HG03521 (cell line): ENCODE measurements at regions not wholly inside any gene's neighbourhood (a gene's known extent, or its start where the extent isn't known, plus 50 kb on each side); places are given as distances from the start of the nearest gene placed in this dataset.

Source experiments
- ATAC-seq: cut with Tn5 transposase; IDR thresholded peaks from one replicate; pipeline ENCODE4 v1.9.1; 2021; ENCODE audit warnings: mild to moderate bottlenecking, moderate library complexity; ENCODE audit not compliant: unreplicated experiment

DNA sequence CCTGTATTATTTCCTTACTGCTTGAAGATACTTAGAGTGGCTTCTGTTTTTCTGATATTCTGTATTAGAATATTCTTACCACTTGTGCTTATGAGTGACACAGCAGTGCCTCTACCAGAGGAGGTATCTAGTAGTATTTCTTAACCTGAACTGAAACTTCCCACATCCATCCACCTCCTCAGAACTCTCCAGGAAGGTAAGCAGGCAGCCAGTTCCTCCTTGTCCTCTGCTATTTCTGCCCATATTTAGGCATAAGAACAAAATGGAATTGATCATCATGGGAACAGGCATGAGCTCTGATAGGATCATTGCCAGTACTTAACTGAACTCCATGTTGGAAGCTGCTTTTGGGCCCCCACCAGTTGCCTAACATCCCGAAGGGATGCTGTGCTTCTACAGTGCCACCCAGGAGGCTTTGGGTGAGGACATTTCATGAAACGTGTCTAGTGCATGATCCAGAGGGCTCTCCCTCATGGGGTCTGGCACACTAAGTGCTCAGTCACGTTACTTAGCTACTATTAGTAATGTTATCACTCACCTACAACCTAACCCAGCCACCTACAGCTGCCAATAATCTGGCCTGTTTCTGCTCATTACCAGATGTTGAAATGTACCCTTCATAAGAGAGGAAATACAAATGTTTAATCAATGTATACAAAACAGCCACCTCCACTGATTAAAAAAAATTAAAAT is 520.7 kb downstream of the EIPR1 start:
- no peak for ATAC-seq

DNA sequence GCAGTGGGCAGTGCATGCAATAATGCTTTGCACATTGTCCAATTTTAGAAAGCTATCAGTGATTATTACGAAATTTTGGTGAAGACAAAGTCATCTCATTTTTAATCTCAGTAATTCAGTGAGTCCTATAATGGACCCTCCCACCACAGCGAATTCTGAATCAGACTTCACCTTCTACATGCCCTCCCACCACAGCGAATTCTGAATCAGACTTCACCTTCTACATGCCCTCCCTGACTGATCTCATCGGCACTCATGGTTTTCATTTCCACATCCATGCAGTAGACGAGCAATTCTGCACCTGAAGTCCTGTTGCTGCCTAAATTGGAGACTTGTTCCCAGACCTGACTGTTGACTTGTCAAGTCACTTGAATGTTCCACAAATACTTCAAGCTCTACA is 522.3 kb downstream of the EIPR1 start:
- no peak for ATAC-seq

DNA sequence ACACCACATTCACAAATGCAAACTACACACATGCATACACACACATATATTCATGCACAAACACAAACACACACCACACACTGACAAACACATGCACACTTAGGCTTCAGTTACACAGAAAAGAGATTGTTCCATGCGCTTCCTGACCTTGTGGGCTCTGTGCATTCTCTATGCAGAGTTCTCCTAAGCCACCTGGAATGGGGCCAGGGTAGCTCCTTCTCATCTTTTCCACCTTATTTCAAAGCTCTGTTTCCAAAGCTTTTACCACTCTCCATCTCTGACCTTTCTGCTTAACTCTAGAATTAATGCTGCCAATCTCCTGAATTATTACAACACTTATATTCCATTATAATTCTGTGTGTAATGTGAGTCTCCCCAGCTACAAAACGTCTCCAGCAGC is 522.3 kb upstream of the MYT1L start:
- no peak for ATAC-seq

DNA sequence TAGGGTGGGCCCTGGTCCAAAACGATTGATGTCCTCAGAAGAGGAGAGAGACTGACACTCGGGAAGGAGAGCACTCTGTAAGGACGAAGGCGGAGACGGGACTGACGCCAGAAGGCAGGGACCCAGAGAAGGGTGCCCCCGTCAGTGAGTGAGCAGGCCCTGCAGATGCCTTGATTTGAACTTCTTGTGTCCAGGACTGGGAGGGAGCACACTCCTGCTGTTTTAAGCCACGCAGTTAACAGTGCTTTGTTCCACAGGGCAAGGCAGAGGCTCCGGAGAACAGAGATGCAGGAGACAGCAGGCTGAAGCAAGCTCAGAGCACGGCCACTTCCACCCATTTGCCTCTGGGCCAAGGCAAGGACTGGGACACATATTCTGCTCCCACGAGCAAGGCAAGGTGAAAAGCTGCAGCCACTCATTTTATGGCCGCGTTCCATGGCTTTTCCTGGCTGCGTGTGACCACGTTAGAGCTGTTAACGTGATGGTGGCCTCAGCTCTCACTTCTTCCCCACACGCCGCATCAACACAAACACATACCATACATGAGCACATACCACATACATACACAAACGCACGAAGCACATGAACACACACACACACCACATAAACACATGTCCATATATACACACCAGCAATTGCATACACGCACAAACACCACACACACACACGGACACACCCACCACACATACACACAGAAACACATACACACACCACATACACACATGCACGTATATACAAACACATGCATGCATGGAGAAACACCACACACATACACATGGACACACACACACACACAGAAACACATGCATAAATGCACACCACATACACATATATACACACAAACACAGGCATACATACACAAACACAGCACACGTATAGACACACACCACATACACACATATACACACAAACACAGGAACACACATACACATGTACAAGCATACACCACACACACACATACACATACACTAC is 521.0 kb upstream of the MYT1L start:
- ATAC-seq, result no peak

DNA sequence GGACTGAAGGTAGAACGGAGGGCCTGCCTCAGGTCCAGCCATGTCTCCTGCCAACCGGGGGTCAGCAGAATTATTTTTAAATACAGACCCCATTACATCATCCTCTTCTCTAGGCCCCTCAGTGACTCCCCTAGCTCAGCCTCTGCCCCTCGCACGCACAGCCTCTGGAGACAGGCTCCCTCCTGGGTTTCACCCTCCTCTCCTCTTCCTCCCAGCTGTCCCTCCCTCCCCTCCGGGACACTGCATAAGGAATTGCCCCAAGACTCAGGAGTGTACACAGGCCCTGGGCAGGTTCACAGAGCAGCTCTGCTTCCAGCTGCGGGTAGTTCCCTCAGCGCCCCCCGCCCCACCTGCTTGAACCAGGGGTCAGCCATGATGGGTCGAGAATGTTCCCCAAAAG is 520.2 kb upstream of the MYT1L start:
- ATAC-seq, result no peak

DNA sequence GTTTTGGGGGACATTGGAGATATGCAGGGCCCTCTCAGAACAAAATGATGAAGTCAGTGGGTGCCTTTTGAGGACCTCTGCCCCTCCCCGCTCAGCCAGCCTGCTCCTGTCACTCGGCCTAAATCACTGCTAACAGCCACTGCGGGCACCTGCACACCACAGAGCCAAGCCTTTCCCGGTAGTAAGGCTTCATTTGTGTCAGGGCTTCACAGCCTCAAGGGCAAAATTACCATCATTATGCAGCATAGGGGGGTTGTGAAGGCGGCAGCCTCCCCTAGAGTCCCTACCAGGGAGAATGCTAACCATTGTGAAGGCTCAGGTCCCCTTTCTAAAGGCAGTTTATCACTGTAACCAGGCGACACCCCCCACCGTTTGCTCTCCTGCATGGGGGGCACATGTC is 519.8 kb upstream of the MYT1L start:
- ATAC-seq, result no peak

DNA sequence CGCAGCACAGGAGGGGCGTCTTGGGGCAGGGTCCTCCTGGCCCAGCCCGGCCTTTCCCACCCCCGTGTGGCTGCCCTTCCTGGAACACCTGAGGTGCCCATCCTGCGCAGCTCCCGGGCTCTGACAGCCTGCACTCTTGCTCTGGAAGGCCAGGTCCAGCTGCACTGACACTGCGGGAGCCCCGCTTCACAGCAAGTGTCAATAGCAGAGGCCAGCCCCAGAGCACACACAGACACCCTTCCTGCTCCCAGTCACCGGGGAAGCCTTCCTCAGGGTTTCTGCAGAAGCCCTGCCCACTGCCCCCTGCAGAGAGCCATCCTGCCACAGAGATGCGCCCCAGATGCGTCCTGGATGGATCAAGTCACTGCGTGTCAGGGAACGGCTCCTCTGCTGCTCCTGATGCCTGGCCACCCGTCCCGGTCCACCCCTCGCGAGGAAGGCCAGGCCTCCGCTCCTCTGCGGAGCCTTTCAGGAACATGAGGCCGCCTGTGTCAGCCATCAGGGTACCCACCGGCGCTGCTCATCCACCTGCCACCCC is 519.2 kb upstream of the MYT1L start:
- ATAC-seq, result no peak

DNA sequence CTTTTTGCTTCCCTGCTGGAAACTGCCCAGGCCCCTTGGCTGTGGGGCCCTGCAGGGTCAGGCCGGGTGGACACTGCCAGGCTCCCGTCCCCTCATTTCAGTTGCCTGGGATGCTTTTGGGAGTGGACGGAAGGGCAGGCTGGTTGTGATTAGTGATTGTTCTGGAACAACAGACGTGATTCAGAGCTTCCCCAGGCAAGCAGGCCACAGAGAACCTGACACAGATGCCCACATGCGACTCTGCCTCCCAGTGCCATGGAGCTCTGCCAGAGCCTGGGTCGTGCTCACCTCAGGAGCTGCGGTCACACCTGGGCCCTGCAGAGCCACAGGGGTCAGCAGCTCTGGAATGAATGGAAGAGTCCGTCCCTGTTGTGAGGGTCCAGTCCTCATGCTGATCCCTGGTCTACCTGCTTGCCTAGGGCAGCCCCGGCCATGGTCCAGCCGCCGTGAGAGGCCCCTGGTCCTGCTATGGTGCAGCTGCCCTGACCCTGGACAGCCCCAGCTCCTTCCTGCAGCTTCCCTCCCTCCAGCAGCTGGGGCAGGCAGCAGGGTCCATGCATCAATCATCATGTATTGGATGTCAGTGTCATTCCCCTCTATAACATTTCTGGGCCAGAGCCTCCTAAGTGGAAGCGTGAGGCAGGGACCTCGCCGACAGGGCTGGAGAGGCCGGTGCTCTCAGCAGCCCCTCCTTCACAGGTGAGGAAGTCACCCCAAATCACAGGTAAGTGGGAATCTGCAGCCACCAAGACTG is 518.6 kb upstream of the MYT1L start:
- ATAC-seq, result no peak

DNA sequence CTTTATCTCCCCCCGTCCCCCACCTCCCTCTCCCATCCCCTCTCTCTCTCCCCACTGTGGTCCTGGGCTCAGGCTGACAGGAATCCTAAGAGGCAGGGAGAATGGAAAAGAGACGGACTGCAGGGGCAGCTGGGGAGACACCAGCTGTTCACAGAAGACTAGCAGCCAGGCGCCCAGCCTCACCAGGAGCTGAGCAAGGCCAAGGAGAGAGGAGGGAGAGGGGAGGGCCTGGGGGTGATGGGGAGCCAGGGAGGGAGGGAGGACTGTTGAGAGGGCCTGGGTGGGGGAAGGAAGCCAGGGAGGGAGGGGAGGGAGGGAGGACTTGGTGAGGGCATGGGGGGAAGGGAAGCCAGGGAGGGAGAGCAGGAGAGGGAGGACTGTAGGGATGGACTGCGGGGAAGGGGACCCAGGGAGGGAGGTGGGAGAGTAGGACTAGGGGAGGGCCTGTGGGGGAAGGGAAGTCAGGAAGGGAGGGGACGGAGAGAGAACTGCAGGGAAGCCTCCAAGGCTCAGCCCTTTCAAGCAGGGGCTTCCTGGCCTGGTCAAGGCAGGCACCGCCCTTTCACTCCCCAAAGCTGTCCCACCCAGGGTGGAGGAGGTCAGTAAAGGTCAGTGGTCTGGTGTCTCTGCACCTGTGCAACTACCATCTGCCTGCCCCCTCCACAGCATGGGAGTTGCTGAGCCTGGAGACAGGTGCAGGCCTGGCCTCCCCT is 517.7 kb upstream of the MYT1L start:
- ATAC-seq, result no peak

DNA sequence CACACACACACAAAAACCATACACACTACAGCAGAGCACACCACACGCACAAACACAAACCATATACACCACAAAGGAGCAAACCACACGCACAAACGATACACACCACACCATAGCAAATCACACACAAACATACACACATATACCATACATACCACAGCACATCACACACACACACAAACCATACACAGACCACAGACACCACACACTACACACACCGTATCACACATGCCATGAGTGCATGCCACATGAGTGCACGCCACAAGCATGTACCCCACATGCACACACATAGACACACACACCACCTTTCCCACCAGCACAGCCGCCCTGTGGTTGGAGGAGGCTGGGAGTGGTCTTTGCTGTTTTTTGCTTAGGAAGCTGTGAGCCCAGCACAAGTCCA is 517.1 kb upstream of the MYT1L start:
- ATAC-seq, result no peak

DNA sequence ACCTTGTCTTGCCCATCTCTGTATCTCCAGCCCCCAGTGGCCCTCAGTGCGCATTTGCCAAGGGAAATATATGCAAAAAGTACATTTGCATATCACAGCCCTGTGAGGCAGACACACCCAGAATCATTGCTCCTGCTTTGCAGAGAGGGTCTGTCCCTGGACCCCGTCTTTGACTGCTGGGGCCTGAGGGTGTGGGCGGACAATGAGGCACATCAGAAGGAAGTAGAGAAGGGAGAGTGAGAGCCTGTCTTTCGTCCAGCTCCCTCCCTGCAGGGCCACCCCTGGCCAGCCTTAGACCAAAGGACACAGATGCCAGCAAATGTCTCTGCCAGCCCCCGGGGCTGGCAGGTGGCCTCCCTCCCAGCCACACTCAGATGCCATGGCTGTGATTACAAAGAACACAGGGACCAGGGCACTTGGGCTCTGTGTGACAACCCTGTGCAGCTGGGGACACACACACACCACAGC is 516.2 kb upstream of the MYT1L start:
- no peak for ATAC-seq

DNA sequence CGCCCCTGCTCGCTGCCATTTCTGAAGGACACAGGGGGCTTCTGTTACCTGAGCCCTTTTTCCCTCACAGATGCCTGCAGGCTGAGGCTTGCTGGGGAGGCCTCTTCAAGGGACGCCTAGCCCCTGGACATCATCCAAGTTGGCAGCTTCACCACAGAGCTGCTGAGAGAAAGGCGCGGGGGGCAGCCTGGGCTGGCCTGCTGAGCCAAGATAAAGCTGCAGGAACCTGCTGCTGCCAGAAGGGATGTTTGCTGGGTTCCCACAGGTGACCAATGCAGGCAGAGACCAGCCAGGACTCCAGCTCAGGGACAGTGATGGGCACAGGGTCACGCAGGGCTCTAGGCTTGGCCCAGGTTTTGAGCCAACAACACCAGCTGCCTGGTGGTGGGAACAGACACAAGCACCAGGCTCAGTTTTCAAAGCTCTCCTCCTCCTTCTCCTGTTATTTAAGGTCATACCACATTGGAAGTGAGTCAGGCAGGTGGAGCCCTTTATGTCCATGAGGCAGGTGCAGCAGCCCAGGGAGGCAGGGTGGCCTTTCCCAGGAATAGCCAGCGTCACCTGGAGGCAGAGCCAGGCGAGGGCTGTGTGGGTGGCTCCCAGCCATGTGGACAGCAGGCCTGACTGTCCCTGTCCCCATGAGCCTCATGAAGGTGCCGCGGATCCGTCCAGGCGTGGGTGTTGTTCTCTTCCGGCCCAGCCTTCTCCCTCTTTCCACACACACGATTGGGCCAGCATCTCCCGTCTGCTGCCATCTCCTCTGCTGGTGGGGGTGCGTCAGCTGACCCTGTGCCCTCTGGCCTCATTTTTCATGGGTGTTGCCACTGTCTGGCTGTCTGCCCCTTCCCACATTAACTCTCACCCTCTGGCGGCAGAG is 515.5 kb upstream of the MYT1L start:
- ATAC-seq, result no peak

DNA sequence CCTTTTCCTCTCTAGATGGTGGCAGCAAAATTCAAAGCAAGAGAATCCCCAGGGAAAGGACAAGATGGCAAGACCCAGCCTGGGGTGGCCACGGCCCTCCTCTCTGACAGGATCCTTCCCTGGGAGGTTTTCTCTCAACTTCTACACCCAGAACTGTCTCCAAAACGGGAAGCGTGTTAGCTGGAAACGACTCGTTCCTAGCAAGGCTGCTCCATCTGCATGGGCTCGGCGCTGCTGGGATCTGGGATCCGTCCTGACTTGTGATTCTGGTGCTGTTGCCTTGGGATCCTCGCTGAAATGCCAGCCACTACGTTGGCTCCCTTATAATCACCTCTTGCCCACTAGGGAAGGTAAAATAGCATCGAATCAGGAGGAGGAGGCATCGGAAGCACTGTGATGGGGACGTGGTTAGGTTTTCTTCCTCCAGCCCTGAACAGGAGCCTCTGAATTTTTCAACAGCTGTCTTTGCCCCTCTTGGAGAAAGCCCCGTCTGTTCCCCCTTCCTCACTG is 514.8 kb upstream of the MYT1L start:
- ATAC-seq, result no peak

DNA sequence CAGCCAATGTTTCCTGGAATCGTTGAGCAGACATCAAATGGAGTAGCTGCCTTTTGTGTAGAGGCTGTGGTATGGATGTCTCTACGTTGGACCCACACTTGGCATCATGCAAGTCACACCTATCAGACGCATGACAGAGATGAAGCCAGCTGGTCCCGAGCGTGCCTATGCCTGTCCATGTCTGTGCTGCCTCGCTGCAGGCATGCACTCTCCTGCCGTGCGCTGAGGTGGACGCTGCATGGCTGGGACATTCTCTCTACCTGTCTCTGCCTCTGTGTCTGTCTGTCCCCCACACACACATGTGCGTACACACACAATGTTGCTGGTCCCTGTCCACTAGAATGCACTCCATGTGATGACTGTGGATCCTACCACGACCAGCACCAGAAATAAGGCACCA is 514.2 kb upstream of the MYT1L start:
- ATAC-seq, result no peak

DNA sequence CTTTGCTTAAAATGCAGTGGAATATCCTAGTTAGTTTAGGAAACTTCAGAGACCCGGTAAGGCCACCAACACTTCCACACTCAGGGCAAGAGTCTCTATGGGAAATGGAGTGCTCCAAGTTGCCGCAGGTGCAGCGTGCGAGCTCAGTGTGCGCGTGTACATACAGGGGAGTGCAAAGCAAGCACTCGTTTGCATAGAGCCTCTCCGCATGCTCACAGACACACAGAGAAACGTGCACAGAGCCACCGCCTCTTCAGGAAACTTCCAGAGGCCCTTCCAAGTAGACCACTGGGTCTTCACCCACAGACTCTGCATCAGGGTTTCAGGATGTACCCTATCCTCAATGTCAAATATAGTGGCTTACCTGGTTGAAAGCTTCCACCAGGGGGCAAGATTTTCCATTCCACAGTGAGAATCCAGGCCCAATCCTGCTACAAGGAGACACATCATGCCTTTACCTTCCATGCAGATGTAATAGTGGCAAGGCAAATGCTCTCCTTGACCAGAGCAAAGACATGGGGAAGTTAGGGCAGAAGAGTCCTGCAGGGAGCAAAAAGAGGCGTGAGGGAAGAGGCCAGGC is 513.0 kb upstream of the MYT1L start:
- no peak for ATAC-seq

DNA sequence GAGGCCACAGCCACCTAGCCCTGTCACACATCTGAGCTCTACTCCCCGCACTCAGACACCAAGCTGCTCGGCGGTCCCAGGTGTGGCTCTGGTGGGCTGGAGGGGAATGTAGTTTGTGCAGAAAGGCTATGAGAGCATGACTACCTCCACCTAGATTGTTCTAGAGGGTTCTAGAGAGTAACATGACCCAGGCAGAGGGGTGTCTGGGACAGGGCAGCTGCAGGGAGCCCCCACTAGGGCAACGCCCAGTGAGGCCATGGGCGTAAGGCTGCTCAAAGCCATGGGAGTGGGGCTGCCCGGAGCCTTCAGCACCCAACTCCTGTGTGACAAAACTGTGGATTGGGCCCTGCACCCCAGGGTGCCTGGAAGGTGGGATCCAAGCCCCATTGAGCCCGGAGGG is 511.4 kb upstream of the MYT1L start:
- ATAC-seq, result no peak

DNA sequence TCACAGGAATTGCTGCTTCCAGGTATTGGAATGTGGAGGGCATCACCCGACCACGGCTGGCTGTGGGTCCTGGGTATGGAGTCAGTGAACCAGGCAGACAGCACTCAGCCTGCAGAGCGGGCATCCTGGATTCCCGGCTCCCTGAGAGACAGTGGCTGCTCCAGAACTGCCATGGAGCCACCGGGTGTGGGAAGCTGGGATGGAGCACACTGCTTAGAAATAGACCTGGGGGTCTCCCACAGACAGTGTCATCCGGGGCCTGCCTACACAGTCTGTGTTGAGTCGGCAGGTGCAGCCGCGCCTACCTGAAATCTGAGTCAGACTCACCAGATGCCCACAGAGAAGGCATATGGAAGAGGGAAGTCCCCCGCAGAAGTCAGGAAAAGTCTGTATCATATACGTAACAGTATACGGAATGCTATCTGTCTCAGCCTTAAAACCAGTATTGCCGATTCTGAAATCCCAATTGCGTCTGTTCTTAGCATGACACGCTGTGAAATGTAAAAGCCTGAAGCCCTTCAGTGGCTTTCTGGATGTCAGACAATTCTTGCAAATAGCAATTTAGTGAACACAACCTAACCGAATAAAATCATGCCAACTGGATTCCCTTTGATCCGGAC is 509.7 kb upstream of the MYT1L start:
- ATAC-seq, result no peak

DNA sequence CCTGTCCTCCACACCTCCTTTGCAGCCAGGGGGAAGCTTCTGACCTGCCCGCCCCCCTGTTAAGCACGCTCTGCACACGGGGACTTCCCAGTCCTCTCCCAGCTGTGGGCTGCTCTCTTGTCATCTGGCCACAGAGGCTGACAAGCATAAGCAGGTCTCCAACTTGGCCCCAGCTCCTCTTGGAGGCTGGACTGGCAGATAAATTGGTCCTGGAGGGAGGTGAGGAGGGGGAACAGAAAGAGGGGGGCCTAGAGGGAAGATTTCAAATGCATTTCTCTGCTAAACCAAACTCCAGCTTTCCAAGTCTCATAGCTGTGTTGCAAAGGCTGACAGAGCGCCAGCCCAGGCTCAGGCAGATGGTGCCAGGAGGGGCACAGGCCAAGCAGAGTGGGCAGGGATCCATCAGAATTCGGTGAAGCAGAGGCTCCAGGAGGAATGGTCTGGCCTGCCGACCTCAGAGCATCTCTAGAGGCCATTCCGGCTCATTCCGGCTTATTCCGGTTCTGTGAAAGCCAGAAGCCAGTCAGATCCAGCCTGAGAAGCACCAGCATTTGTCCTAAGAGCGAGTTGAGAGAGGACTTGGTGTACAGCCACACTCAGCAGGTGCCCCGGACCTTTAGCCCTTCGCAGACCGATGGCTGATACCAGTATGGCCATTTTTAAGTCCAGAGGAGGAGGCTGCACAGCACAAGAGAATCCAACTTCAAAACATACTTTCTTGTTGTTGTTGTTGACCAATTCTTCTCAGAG is 508.9 kb upstream of the MYT1L start:
- no peak for ATAC-seq
